Thoracic aorta (tissue), 2 donors: ENCODE measurements at regions not wholly inside any gene's neighbourhood (a gene's known extent, or its start where the extent isn't known, plus 50 kb on each side); places are given as distances from the start of the nearest gene placed in this dataset.
"Not testable (repeated sequence)": the region's sequence is repeated elsewhere in the genome, so short reads cannot be mapped to it uniquely, and the experiment has no call there.

Experiments used
- ATAC-seq: fragments of 150-250 bp; one replicate; pipeline ENCODE4 v1.8.0; 2017; ENCODE audit warnings: low read depth; ENCODE audit not compliant: insufficient number of reproducible peaks, low FRiP score
- DNase-seq: peaks from one replicate; pipeline ENCODE4 v3.0.0-alpha.2; 2020; ENCODE audit warnings: low spot score
- H3K27ac ChIP-seq, 2 donors: fragments of 200-600 bp; sonication (generic); 1 replicate in 1 of 2; 2 replicates in 1 of 2; pipeline ENCODE4 v1.5.1; 2016; ENCODE audit warnings: mild to moderate bottlenecking in 2 of 2, moderate library complexity in 2 of 2
- H3K27me3 ChIP-seq: fragments of 200-600 bp; sonication (generic); replicated peaks from 2 replicates; pipeline ENCODE4 v1.6.0; 2016; ENCODE audit warnings: mild to moderate bottlenecking; ENCODE audit not compliant: insufficient read depth
- H3K36me3 ChIP-seq: fragments of 200-600 bp; sonication (generic); one replicate; pipeline ENCODE4 v1.5.1; 2016
- H3K4me1 ChIP-seq, 2 donors: fragments of 200-600 bp; sonication (generic); 1 replicate in 1 of 2; 2 replicates in 1 of 2; pipeline versions ENCODE4 v1.5.1 to v1.6.0; 2016; ENCODE audit warnings: low read depth in 2 of 2, mild to moderate bottlenecking in 1 of 2; ENCODE audit not compliant: control insufficient read depth in 1 of 2
- H3K4me3 ChIP-seq: fragments of 200-600 bp; sonication (generic); 2 replicates; pipeline ENCODE4 v1.5.1; 2016; ENCODE audit warnings: mild to moderate bottlenecking
- H3K9me3 ChIP-seq: fragments of 200-600 bp; sonication (generic); 2 replicates; pipeline ENCODE4 v1.5.1; 2016

DNA sequence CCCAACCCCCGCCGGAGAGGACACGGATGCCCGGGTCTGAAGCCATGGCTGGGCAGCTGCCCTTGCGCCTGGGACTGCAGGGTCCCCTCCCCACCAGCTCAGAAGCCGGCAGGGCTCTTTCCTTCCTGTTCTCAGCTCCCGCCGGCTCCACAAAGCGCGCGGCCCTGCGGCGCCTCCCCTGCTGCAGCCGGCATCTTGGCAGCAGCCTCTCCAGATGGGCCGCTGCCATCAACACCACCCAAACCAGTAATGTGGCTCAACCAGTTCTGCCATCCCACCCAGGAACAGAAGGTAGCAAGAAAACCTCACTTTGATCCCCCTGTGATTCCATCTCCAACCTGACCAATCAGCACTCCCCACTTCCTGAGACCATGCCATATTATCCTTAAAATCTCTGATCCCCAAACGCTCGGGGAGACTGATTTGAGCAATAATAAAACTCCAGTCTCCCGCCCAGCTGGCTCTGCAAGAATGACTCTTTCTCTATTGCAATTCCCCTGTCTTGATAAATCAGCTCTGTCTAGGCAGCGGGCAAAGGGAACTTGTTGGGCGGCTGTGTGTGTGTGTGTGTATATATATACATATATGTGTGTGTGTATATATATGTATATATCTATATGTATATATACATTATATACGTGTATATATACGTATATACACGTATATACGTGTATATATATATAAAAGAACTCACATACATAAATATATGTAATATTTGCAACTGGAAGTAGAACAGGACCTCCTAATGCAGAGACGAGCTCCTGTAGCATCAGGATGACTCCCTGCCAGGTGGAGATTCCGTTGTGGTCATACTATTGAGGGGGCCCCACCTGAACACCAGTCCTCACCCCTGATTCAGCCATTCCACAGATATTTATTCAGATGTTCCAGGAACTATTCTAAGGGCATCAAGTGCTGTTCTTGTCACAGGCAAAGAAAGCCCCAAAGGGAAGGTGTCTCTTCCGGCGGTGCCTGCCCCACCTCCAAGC is 1674.9 kb downstream of the SPATA31A7 start:
- not testable (repeated sequence) for H3K27me3 ChIP-seq, H3K4me1 ChIP-seq, H3K27ac ChIP-seq, DNase-seq, H3K9me3 ChIP-seq, H3K36me3 ChIP-seq, H3K4me3 ChIP-seq, ATAC-seq

DNA sequence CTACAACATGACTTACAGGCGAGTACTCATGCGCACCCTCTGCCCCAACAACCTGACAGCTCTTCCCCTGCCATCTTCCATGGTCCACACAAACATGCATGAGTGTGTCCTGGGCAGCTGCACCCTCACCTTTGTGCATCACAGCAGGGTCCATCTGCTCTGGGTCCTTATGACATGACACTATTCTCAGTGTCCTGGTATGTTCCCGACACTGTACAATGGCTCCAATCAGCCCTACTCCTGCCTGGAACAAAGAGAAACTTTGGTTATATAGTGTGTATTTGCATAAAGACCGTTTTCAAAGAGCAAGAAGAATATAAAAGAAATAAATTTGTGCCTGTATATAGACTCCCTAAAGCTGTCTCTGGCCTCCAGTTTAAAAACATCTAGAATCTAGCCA is 1679.2 kb downstream of the SPATA31A7 start:
- not testable (repeated sequence) for ATAC-seq, DNase-seq, H3K27me3 ChIP-seq

DNA sequence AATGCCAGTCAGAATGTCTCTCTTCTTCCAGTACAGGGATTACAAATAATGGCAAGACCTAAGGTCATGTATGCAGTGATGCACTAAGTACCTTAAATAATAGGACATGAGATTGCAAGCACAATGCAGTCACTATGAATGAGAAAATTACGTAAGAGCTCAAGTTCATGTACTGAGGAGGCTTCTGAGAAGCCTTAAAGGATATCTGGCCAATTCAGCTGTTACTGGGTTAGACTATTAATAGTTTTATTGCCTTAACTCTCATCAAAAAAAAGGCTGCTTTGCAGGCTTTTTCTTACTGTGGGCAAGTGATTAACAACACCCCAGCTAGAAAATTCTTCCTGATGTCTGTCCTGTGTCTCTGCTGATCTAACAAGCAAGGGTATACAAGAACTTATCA is 1681.9 kb downstream of the SPATA31A7 start:
- not testable (repeated sequence) for H3K9me3 ChIP-seq, H3K27me3 ChIP-seq, H3K4me3 ChIP-seq, DNase-seq, ATAC-seq, H3K36me3 ChIP-seq, H3K27ac ChIP-seq, H3K4me1 ChIP-seq

More for the DNA sequence above, 1679.2 kb downstream of the SPATA31A7 start:
- not testable (repeated sequence) for H3K4me1 ChIP-seq, H3K27ac ChIP-seq, H3K4me3 ChIP-seq, H3K9me3 ChIP-seq, H3K36me3 ChIP-seq

DNA sequence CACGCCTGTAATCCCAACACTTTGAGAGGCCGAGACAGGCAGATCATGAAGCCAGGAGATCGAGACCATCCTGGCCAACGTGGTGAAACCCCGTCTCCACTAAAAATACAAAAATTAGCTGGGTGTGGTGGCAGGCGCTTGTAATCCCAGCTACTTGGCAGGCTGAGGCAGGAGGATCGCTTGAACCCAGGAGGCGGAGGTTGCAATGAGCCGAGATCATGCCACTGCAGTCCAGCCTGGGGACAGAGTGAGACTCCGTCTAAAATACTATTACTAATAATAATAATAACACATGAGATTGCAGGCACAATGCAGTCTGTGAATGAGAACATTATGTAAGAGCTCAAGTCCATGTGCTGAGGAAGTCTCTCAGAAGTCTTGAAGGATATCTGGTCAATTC is 1684.4 kb downstream of the SPATA31A7 start:
- not testable (repeated sequence) for H3K4me1 ChIP-seq, H3K4me3 ChIP-seq, H3K27ac ChIP-seq, H3K36me3 ChIP-seq, H3K27me3 ChIP-seq, DNase-seq, H3K9me3 ChIP-seq
- ATAC-seq: peak; percentile 20

DNA sequence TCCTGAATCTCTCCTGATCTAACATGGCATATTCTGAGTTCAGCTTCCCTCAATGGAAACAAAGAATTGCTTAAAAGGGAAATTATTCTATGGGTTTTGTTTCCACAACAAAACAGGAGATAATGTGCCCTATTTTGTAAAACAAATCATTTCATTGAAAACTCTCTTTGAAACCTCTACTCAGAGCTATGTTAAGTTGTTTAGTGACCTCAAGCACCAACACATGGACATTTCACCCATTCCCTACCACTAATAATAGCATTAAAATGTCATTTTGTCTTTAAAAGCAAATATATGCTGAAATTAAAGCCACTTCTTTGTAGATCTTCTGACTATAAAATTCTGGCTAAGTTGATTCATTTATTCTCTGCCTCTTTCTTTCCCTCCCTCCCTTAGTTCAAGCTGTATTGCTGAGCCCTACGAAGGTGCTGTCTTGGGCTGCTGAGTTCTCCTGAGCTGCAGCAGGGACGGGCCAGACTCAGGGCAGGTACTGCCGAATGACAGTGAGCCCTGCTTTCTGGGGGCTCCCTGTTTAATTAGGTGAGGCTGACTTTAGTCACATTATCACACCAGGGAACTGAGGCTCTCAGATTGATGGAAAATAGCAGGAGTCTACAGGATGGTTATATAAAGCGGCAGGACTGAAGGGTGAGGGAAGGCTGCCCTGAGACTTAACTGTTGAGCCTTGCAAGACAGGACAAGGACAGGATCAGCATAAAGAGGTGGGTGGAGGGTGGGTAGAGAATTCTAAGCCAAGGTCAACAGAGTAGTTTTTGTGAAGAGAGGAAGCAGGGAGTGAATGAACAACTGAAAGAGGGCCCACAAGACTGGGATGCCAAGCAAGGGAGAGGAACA is 1685.1 kb downstream of the SPATA31A7 start:
- H3K27ac ChIP-seq, H3K4me3 ChIP-seq, H3K4me1 ChIP-seq, H3K9me3 ChIP-seq, H3K27me3 ChIP-seq, H3K36me3 ChIP-seq, DNase-seq: not testable (repeated sequence)
- peak; percentile 55 for ATAC-seq

DNA sequence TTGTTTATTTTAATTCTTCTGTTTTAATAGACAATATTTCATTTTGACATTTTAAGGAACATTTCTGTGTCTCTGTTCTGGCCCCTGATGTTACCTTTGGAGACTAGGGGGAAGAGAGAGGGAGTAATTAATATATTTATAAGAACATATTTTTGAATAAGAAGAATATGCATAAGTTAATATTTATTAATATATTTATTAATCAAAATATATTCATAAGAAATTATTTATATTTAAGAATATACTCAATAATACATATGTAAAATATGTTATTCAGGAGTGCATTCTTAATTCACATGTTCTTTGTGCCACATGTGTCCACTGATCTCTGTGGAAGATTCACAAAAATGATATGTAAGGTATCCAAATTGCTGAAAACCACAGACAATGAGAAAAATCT is 1687.7 kb downstream of the SPATA31A7 start:
- DNase-seq, H3K4me1 ChIP-seq, H3K27me3 ChIP-seq, H3K9me3 ChIP-seq, H3K4me3 ChIP-seq, ATAC-seq, H3K36me3 ChIP-seq, H3K27ac ChIP-seq: not testable (repeated sequence)

DNA sequence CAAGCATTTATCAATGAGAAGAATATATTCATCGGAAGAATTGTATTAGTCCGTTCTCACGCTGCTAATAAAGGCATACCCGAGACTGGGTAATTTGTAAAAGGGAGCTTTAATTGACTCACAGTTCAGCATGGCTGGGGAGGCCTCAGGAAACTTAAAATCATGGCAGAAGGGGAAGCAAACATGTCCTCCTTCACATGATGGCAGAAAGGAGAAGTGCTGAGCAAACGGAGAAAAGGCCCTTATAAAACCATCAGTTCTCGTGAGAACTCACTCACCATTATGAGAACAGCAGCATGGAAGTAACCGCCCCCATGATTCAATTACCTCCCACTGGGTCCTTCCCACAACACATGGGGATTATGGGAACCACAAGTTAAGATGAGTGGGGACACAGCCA is 1688.2 kb downstream of the SPATA31A7 start:
- ATAC-seq, H3K9me3 ChIP-seq, DNase-seq, H3K27ac ChIP-seq, H3K4me3 ChIP-seq, H3K27me3 ChIP-seq, H3K36me3 ChIP-seq, H3K4me1 ChIP-seq: not testable (repeated sequence)

DNA sequence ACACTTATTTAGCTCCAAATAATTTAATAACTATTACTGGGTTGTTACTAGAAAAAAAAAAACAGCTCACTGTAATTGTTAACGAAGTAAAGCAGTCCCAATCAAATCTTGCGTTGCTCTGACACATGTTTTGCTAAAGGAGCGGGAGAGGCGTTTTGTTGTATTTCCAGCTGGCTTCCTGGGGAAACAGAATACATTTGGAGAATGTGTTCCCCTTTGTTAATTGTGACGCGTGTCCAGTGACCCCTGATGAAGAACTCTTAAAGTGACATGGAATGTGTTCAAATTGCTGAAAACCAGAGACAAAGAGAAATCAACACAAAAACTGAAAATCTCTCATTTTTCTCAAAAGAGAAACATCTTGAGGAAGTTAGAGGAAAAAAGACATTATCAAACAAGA is 1690.6 kb downstream of the SPATA31A7 start:
- not testable (repeated sequence) for H3K27me3 ChIP-seq, H3K4me3 ChIP-seq, H3K27ac ChIP-seq, ATAC-seq, H3K4me1 ChIP-seq, H3K9me3 ChIP-seq, DNase-seq, H3K36me3 ChIP-seq

DNA sequence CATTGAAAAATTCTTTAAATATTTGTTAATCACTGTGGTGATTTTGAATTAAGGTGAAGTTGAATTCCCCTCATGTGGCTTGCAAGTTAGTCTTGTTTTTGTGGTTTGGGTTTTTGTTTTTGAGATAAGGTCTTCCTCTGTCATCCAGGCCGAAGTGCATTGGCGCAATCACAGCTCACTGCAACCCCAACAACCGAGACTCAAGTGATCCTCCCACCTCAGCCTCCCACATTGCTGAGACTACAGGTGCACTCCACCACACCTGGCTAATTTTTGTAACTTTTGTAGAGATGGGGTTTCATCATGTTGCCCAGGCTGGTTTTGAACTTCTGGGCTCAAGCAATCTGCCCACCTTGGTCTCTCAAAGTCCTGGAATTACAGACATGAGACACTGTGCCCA is 1691.1 kb downstream of the SPATA31A7 start:
- not testable (repeated sequence) for H3K4me3 ChIP-seq, H3K4me1 ChIP-seq, H3K27ac ChIP-seq, H3K27me3 ChIP-seq, H3K9me3 ChIP-seq, DNase-seq, H3K36me3 ChIP-seq, ATAC-seq

DNA sequence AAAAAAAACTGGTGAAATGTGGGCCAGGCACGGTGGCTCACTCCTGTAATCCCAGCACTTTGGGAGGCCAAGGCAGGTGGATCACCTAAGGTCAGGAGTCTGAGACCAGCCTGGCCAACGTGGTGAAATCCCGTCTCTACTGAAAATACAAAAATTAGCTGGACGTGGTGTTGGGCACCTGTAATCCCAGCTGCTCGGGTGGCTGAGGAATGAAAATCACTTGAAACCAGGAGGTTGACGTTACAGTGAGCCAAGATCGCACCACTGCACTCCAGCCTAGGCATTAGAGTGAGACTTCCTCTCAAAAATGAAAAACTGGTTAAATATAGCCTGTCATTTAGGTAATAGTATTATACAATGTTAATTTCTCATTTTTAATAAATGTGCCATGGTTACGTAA is 1692.0 kb downstream of the SPATA31A7 start:
- H3K36me3 ChIP-seq, H3K4me1 ChIP-seq, H3K27ac ChIP-seq, ATAC-seq, DNase-seq, H3K9me3 ChIP-seq, H3K27me3 ChIP-seq, H3K4me3 ChIP-seq: not testable (repeated sequence)

DNA sequence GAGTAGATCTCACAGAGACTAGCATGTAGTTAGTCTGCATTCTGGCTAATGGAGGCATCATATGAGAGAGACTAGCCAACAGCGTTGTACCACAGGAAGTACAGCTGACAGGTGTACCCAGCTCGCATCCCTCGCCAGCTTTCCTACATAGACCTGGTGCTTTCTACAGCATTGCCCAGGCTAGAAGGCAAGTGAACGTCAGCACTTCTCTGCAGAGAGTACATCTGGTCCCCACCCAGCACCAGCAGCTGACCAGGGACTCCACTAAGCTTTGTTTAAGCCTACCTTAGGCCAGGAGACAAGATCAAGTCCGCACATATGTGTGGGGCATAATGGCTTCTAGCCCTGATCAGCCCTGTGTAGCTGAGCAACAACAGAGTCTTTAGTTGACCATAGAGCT is 1692.9 kb downstream of the SPATA31A7 start:
- ATAC-seq, H3K4me1 ChIP-seq, H3K36me3 ChIP-seq, DNase-seq, H3K9me3 ChIP-seq, H3K4me3 ChIP-seq, H3K27ac ChIP-seq, H3K27me3 ChIP-seq: not testable (repeated sequence)

DNA sequence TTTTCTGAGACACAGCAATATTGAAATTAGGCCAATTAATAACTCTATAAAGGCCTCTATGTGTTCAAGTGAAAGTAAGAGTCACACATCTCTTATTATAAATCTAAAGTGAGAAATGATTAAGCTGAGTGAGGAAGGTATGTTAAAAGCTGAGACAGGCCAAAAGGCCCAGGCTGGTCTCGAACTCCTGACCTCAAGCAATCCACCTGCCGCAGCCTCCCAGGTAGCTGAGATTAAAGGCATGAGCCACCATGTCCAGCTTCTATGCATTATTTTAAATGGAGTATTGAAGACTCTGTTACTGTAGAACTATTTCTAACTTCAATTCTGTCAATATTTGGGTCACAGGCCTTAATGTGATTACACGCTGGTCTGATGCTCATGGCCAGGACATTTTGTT is 1706.9 kb downstream of the SPATA31A7 start:
- H3K4me1 ChIP-seq, ATAC-seq, H3K36me3 ChIP-seq, H3K27me3 ChIP-seq, H3K4me3 ChIP-seq, H3K27ac ChIP-seq, DNase-seq, H3K9me3 ChIP-seq: not testable (repeated sequence)
